WTC11 (cell line): ENCODE measurements at regions not wholly inside any gene's neighbourhood (a gene's known extent, or its start where the extent isn't known, plus 50 kb on each side); places are given as distances from the start of the nearest gene placed in this dataset.

Experiments
- ATAC-seq: fragments of 200-7000 bp; cut with Tn5 transposase; 2 replicates; pipeline ENCODE4 v1.10.0; 2021; ENCODE audit warnings: mild to moderate bottlenecking, moderate library complexity
- CTCF ChIA-PET: fragments of 300-600 bp; sonication (Branson Sonifier 250); formaldehyde crosslinking; loops from one replicate; lab custom pipeline; 2021; ENCODE audit warnings: antibody characterized with exemption; lab: Charles Lee
- POLR2A ChIA-PET: fragments of 350-600 bp; sonication (Branson Sonifier 250); formaldehyde crosslinking; loops from one replicate; lab custom pipeline; 2021; ENCODE audit warnings: antibody characterized with exemption; lab: Charles Lee
- DNase-seq: peaks from one replicate; pipeline ENCODE4 v3.0.0; 2021; ENCODE audit warnings: low spot score
- H3K27ac Mint-ChIP-seq: 2 replicates; pipeline ENCODE4 v1.8.0; 2021; ENCODE audit warnings: mixed read lengths
- H3K27me3 Mint-ChIP-seq: 2 replicates; pipeline ENCODE4 v1.8.0; 2021; ENCODE audit warnings: low read depth, mild to moderate bottlenecking, moderate library complexity, mixed read lengths
- H3K36me3 Mint-ChIP-seq: 2 replicates; pipeline ENCODE4 v1.8.0; 2021; ENCODE audit warnings: mixed read lengths
- H3K4me1 Mint-ChIP-seq: 2 replicates; pipeline ENCODE4 v1.8.0; 2022; ENCODE audit warnings: mixed read lengths
- H3K4me3 Mint-ChIP-seq: 2 replicates; pipeline ENCODE4 v1.8.0; 2021; ENCODE audit warnings: mild to moderate bottlenecking, moderate library complexity, mixed read lengths
- H3K9me3 Mint-ChIP-seq: 2 replicates; pipeline ENCODE4 v1.8.0; 2021; ENCODE audit warnings: mixed read lengths
- ATF3 ChIP-seq: sonication (generic); formaldehyde crosslinking; conservative IDR thresholded peaks from 2 replicates; pipeline ENCODE4 v1.8.1; 2022; ENCODE audit warnings: mild to moderate bottlenecking, missing genetic modification reagents
- CBFB ChIP-seq: sonication (generic); formaldehyde crosslinking; IDR thresholded peaks from 2 replicates; pipeline ENCODE4 v1.8.1; 2022; ENCODE audit warnings: mild to moderate bottlenecking, low read depth, missing genetic modification reagents
- FOXJ3 ChIP-seq: sonication (generic); formaldehyde crosslinking; IDR thresholded peaks from 2 replicates; pipeline ENCODE4 v1.9.0; 2021; ENCODE audit warnings: missing genetic modification reagents, mild to moderate bottlenecking, borderline replicate concordance
- FOXK1 ChIP-seq: sonication (generic); formaldehyde crosslinking; IDR thresholded peaks from 2 replicates; pipeline ENCODE4 v1.8.0; 2022; ENCODE audit warnings: mild to moderate bottlenecking, moderate library complexity, missing genetic modification reagents
- GTF2I ChIP-seq: fragments of 250-450 bp; sonication (Bioruptor Pico); conservative IDR thresholded peaks from 2 replicates; pipeline ENCODE4 v1.4.0; 2021; ENCODE audit warnings: mild to moderate bottlenecking
- MLX ChIP-seq: sonication (generic); formaldehyde crosslinking; IDR thresholded peaks from 2 replicates; pipeline ENCODE4 v1.8.1; 2023; ENCODE audit warnings: mild to moderate bottlenecking, missing genetic modification reagents, moderate library complexity
- NFATC4 ChIP-seq: fragments of 250-450 bp; sonication (Bioruptor Pico); IDR thresholded peaks from 2 replicates; pipeline ENCODE4 v1.9.0; 2021; ENCODE audit warnings: mild to moderate bottlenecking
- NFYB ChIP-seq: sonication (generic); formaldehyde crosslinking; conservative IDR thresholded peaks from 2 replicates; pipeline ENCODE4 v1.8.0; 2022; ENCODE audit warnings: low read depth, missing genetic modification reagents
- PRDM15 ChIP-seq: sonication (generic); formaldehyde crosslinking; IDR thresholded peaks from 2 replicates; pipeline ENCODE4 v1.8.0; 2022; ENCODE audit warnings: missing genetic modification reagents
- TCF7 ChIP-seq: sonication (generic); formaldehyde crosslinking; IDR thresholded peaks from 2 replicates; pipeline ENCODE4 v1.8.0; 2022; ENCODE audit warnings: mild to moderate bottlenecking, low read depth, missing genetic modification reagents, moderate library complexity
- ZMAT4 ChIP-seq: fragments of 250-450 bp; sonication (Bioruptor Pico); IDR thresholded peaks from 2 replicates; pipeline ENCODE4 v1.9.0; 2021; ENCODE audit warnings: mild to moderate bottlenecking
- ZNF138 ChIP-seq: sonication (generic); formaldehyde crosslinking; conservative IDR thresholded peaks from 2 replicates; pipeline ENCODE4 v1.8.1; 2022; ENCODE audit warnings: mild to moderate bottlenecking, moderate library complexity, missing genetic modification reagents
- ZNF396 ChIP-seq: fragments of 250-450 bp; sonication (Bioruptor Pico); IDR thresholded peaks from 2 replicates; pipeline ENCODE4 v1.8.0; 2021; ENCODE audit warnings: mild to moderate bottlenecking, moderate library complexity, borderline replicate concordance
- ZNF423 ChIP-seq: fragments of 250-450 bp; sonication (Bioruptor Pico); IDR thresholded peaks from 2 replicates; pipeline ENCODE4 v2.1.2; 2022; ENCODE audit warnings: mild to moderate bottlenecking, moderate library complexity
- ZNF425 ChIP-seq: fragments of 250-450 bp; sonication (Bioruptor Pico); conservative IDR thresholded peaks from 2 replicates; pipeline ENCODE4 v1.9.0; 2021; ENCODE audit warnings: mild to moderate bottlenecking
- ZNF532 ChIP-seq: fragments of 250-450 bp; sonication (Bioruptor Pico); IDR thresholded peaks from 2 replicates; pipeline ENCODE4 v1.9.0; 2021; ENCODE audit warnings: mild to moderate bottlenecking, borderline replicate concordance

GRCh38 chr1:194717941-194718340, 1531.5 kb upstream of the B3GALT2 start:
- H3K27me3 Mint-ChIP-seq: no peaks in the 10 kb centered on the region
- POLR2A ChIA-PET: no interaction called here

More at GRCh38 chr1:194717941-194718340, 1531.5 kb upstream of the B3GALT2 start:
- Mint-ChIP-seq H3K4me1 (no peaks in the 10 kb centered on the region), H3K36me3 (no peaks in the 10 kb centered on the region), H3K9me3 (peaks cover 5% of the 10 kb centered on the region; the same call in 1 of the 2 replicates), H3K4me3 (no peak overlapping the region), H3K27ac (no peak overlapping the region)
- DNase-seq (no peak), ATAC-seq (no peak)
- TF ChIP-seq FOXK1 (CRISPR knock-in tag) (no peak), NFYB (CRISPR knock-in tag) (no peak), ZNF423 (CRISPR knock-in tag) (no peak), CBFB (CRISPR knock-in tag) (no peak), MLX (CRISPR knock-in tag) (no peak), GTF2I (CRISPR knock-in tag) (no peak), ATF3 (no peak), FOXJ3 (CRISPR knock-in tag) (no peak), NFATC4 (no peak), ZNF425 (CRISPR knock-in tag) (no peak), ZMAT4 (no peak), ZNF532 (CRISPR knock-in tag) (no peak), ZNF396 (CRISPR knock-in tag) (no peak), TCF7 (no peak), ZNF138 (no peak), PRDM15 (no peak)
- CTCF ChIA-PET: interaction anchor here (0.6 kb wide), 1 partner anchor 70 kb away, joined by 3 read pairs; no protein-coding TSS in a partner anchor
